Activated CD4-positive, alpha-beta T cell treated with anti-CD3 and anti-CD28 coated beads, Interleukin-2, amount 10 ng/mL, durations not matched to agents 7 days and 5 days (primary cell): ENCODE measurements at regions not wholly inside any gene's neighbourhood (a gene's known extent, or its start where the extent isn't known, plus 50 kb on each side); places are given as distances from the start of the nearest gene placed in this dataset.

Experiments used
- CTCF ChIA-PET: fragments of 350-600 bp; sonication (Branson Sonifier 250); formaldehyde crosslinking; loops from one replicate; lab custom pipeline; 2021; ENCODE audit warnings: antibody characterized with exemption; lab: Charles Lee
- POLR2A ChIA-PET: fragments of 350-600 bp; sonication (Branson Sonifier 250); formaldehyde crosslinking; loops from one replicate; lab custom pipeline; 2021; ENCODE audit warnings: antibody characterized with exemption; lab: Charles Lee
- DNase-seq: peaks from one replicate; pipeline ENCODE4 v3.0.0-alpha.2; 2020
- H3K27ac Mint-ChIP-seq: one replicate; pipeline ENCODE4 v1.8.0; 2021; ENCODE audit warnings: mild to moderate bottlenecking, moderate library complexity, mixed read lengths
- H3K27me3 Mint-ChIP-seq: one replicate; pipeline ENCODE4 v1.8.0; 2021; ENCODE audit warnings: mixed read lengths
- H3K36me3 Mint-ChIP-seq: one replicate; pipeline ENCODE4 v1.8.0; 2021; ENCODE audit warnings: low read depth, mixed read lengths
- H3K4me1 Mint-ChIP-seq: one replicate; pipeline ENCODE4 v1.8.0; 2021; ENCODE audit warnings: mixed read lengths
- H3K4me3 Mint-ChIP-seq: one replicate; pipeline ENCODE4 v1.8.0; 2021; ENCODE audit warnings: mild to moderate bottlenecking, moderate library complexity, mixed read lengths
- H3K9me3 Mint-ChIP-seq: one replicate; pipeline ENCODE4 v1.8.0; 2021; ENCODE audit warnings: mixed read lengths

DNA sequence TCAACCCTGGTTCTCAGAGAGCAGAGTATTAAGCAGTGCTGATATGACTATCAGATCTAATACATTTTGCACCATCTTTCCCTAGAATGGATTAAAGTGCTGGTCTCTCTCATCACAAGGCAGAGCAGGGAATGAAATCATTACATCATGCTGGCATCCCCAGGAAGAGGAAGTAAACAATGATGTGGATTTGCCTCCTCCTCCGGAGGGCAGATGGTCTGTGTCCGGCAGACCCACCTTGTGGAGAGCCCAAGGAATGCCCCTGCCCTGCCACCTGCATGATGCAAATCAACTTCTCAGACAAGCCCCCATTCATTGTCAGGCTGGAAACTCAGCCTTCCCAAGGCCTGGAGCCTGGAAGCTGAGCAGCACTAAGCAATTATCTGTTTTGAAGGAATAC is 1149.1 kb downstream of the VRK1 start:
- no peaks in the 10 kb centered on the region for H3K27me3 Mint-ChIP-seq
- no peaks in the 10 kb centered on the region for H3K4me1 Mint-ChIP-seq
- peaks cover 12% of the 10 kb centered on the region for H3K9me3 Mint-ChIP-seq
- H3K4me3 Mint-ChIP-seq, result no peak overlapping the region
- no peak overlapping the region for H3K27ac Mint-ChIP-seq
- ChIA-PET POLR2A (no interaction called here), CTCF (interaction anchor here (0.7 kb wide), 1 partner anchor 15 kb away, joined by 3 read pairs; no protein-coding TSS in a partner anchor)
- peaks cover 30% of the 10 kb centered on the region for H3K36me3 Mint-ChIP-seq
- DNase-seq, result no peak

DNA sequence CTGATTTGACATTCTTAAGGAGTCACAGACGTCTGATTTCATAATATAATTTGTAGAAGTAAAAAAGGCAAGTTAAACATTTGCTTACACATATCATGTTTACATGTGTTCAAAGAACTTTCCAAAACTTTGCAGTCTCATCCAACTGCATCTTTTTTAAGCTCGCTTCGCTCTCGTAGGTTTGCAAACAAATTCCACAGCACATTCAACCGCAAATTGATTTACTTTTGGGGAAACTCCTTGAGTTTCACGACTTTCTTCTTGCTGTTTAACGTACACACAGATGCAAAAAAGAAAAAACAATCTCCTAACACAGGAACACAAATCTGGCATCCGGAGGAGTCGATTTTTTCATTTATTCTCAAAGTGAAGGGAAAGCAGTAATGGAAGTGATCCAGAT is 1149.5 kb downstream of the VRK1 start:
- Mint-ChIP-seq H3K36me3 (peaks cover 29% of the 10 kb centered on the region), H3K9me3 (peaks cover 12% of the 10 kb centered on the region), H3K4me3 (no peak overlapping the region), H3K27ac (no peak overlapping the region), H3K4me1 (no peaks in the 10 kb centered on the region), H3K27me3 (no peaks in the 10 kb centered on the region)
- no peak for DNase-seq
- POLR2A ChIA-PET, result no interaction called here
- CTCF ChIA-PET, result interaction anchor here (0.7 to 0.9 kb wide), 2 partner anchors 16 to 21 kb away, joined by 3 read pairs; no protein-coding TSS in a partner anchor

DNA sequence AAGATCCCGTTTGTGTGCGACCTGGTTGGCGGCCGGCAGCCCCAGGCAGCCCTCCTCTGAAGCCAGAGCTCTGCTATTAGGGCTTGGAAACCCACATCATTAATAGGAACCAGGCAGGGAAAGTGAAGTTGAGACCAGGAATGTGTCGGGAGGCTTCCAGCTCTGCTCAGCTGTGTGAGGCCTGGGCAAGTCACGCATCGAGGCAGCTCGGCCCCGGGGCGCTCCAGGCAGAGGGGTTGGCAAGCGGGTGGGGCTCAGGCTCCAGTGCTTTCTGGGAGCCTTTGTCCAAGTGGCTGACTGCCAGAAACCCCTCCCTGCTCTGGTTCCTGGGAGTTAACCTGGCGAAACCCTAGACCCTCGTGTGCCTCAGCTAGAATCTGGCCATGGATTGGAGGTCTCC is 1151.7 kb downstream of the VRK1 start:
- Mint-ChIP-seq H3K27ac (no peak overlapping the region), H3K4me3 (no peak overlapping the region), H3K4me1 (no peaks in the 10 kb centered on the region), H3K27me3 (no peaks in the 10 kb centered on the region), H3K36me3 (peaks cover 31% of the 10 kb centered on the region), H3K9me3 (peaks cover 2% of the 10 kb centered on the region)
- ChIA-PET CTCF (no interaction called here), POLR2A (no interaction called here)
- DNase-seq, result no peak

DNA sequence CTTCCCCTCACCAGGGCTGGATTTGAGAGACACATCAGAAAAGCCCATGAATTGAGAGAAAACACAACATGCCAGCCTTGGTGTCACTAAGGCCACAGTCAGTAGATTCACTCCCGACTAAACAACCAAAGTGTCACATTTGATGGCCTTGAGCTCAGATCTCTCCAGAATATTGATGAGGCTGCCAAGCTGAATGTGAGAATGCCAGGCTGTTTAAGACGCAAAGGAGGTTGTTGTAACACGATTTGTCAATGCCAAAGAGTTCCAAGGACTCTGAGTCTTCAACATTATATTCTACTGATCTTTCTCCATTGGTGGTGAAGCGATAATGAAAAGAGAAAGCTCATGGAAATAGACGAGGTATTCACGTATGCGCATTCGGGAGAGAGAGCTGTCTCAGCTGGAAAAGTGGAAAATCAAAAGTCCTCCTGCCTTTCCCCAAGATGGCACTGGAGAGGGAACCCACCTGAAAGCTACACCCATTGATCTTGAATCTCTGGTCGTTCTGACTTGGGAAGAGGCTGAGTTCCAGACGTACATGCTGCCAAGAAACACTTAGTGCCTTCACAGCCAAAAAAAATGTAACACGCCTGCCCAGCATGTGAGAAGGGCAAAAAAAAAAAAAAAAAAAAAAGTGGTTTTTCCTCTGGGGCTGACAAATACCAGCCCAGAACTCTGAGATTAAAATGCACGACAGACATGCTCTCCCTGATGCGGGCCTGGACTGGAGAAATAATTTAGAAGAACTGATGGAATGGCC is 1159.6 kb downstream of the VRK1 start:
- no peaks in the 10 kb centered on the region for H3K27me3 Mint-ChIP-seq
- no peak for DNase-seq
- ChIA-PET CTCF (interaction anchor here (0.6 kb wide), 2 partner anchors 95 to 149 kb away, joined by 3 to 4 read pairs; no protein-coding TSS in a partner anchor), POLR2A (no interaction called here)
- peaks cover 23% of the 10 kb centered on the region for H3K9me3 Mint-ChIP-seq
- peaks cover 75% of the 10 kb centered on the region for H3K36me3 Mint-ChIP-seq
- H3K27ac Mint-ChIP-seq, result no peak overlapping the region
- no peaks in the 10 kb centered on the region for H3K4me1 Mint-ChIP-seq
- no peak overlapping the region for H3K4me3 Mint-ChIP-seq

DNA sequence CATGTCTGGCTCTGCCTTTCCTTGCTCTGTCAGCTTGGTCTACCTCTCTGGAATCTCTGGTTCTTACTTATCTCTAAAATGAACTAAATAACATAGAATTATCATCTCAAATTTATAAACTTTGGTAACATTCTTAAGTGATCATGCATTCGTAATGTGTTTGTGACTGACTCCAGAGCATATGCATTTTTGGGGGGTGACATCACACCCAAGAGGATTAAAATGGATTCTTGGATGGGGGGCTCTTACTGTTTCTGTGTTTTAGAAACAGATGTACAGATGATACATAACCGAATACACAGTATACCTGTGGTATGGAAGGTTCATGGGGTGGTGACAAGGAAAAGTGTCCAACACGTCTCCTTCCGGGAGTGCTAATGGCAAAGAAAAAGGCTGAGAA is 1162.1 kb downstream of the VRK1 start:
- CTCF ChIA-PET, result no interaction called here
- Mint-ChIP-seq H3K27me3 (no peaks in the 10 kb centered on the region), H3K4me1 (no peaks in the 10 kb centered on the region), H3K9me3 (peaks cover 21% of the 10 kb centered on the region), H3K27ac (no peak overlapping the region), H3K4me3 (no peak overlapping the region), H3K36me3 (peaks cover 81% of the 10 kb centered on the region)
- no peak for DNase-seq
- POLR2A ChIA-PET, result no interaction called here

DNA sequence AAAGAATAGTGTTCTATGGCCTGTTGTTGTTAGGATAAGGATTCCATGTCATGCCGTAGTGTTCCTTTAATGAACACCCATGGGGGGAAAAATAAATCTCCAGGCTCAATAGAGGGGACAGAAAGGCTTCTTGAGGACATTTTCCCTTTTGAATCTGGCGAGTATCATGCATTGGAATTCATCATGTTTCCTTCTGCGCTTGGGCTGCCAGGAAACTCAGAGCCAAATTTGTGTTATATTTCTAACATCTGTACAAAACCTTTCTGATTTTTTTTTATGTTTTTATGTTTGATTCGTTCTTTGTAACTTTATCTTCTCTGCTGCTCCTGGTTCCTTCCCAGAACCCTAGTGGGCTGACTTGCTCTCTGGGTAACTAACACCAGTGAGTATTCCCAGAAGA is 1163.3 kb downstream of the VRK1 start:
- Mint-ChIP-seq H3K27ac (no peak overlapping the region), H3K27me3 (no peaks in the 10 kb centered on the region), H3K4me1 (peaks cover 2% of the 10 kb centered on the region), H3K9me3 (peaks cover 21% of the 10 kb centered on the region), H3K36me3 (peaks cover 82% of the 10 kb centered on the region), H3K4me3 (no peak overlapping the region)
- no peak for DNase-seq
- CTCF ChIA-PET, result no interaction called here
- POLR2A ChIA-PET, result no interaction called here

DNA sequence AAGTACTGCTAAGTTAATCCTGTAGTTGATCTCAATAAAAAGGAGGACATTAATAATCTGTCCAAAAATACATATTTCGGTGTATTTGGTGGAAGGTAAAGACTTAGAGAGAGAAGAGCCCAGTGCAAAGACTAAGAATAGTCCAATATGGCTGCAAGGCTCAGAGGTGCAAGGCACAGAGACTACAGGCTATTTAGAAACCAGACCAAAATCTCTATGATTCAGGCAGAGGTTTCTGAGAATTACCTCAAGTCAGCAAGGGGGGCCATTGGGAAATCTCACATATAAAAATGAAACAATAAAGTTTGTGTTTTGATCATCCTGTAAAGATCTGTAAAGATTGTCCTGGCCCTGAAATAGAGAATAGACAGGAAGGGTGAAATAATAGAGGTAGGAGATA is 1173.0 kb downstream of the VRK1 start:
- POLR2A ChIA-PET, result no interaction called here
- no peaks in the 10 kb centered on the region for H3K27me3 Mint-ChIP-seq

DNA sequence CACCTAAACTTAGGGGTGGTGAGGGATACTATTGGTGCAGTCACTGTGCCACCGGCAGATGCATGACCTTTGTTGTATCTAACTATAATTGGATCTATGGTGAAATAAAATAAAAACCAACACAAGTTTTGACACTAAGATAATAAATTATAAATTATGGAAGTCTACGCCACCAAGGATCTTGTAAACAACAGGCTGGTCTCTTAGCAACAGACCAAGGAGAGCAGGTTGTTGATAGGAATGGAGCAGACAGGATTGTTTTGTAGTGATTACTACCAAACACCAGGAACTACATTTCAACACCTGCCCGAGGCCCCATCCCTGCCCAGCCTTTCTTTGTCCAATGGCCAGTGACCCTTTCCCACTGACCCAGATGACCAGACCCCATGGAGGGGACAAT is 1178.0 kb downstream of the VRK1 start:
- CTCF ChIA-PET, result no interaction called here

More for the DNA sequence above, 1173.0 kb downstream of the VRK1 start:
- H3K4me3 Mint-ChIP-seq, result no peak overlapping the region
- peaks cover 81% of the 10 kb centered on the region for H3K36me3 Mint-ChIP-seq
- no peak for DNase-seq
- H3K4me1 Mint-ChIP-seq, result peaks cover 54% of the 10 kb centered on the region
- CTCF ChIA-PET, result no interaction called here
- H3K27ac Mint-ChIP-seq, result no peak overlapping the region
- peaks cover 46% of the 10 kb centered on the region for H3K9me3 Mint-ChIP-seq

DNA sequence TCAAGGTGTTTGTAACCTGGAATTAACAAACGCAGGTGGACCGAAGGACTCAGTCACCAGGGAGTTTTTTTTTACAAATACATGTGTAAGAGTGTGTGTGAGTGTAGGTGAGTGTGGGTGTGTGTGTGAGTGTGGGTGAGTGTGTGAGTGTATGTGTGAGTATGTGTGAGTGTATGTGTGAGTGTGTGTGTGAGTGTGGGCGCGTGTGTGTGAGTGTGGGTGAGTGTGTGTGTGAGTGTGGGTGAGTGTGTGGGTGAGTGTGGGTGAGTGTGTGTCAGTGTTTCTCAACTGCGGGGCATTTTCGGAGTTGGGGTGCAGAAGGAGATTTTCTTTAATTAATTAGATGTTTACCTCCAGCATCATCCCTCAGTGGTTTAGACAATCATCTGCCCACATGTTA is 1178.8 kb downstream of the VRK1 start:
- no peak for DNase-seq
- Mint-ChIP-seq H3K4me3 (peak overlapping the region; percentile 88), H3K27me3 (no peaks in the 10 kb centered on the region), H3K4me1 (peaks cover 63% of the 10 kb centered on the region), H3K9me3 (peaks cover 22% of the 10 kb centered on the region), H3K27ac (peak overlapping the region; percentile 97), H3K36me3 (peaks cover 42% of the 10 kb centered on the region)
- POLR2A ChIA-PET, result interaction anchor here (0.6 kb wide), 1 partner anchor 124 kb away, joined by 4 read pairs; no protein-coding TSS in a partner anchor
- CTCF ChIA-PET, result interaction anchor here (1.0 kb wide), 1 partner anchor 19 kb away, joined by 3 read pairs; no protein-coding TSS in a partner anchor

More for the DNA sequence above, 1178.0 kb downstream of the VRK1 start:
- POLR2A ChIA-PET, result no interaction called here
- peaks cover 26% of the 10 kb centered on the region for H3K9me3 Mint-ChIP-seq
- H3K27ac Mint-ChIP-seq, result peak overlapping the region; percentile 97
- no peak for DNase-seq
- peak overlapping the region; percentile 88 for H3K4me3 Mint-ChIP-seq
- H3K36me3 Mint-ChIP-seq, result peaks cover 48% of the 10 kb centered on the region
- no peaks in the 10 kb centered on the region for H3K27me3 Mint-ChIP-seq
- peaks cover 69% of the 10 kb centered on the region for H3K4me1 Mint-ChIP-seq

DNA sequence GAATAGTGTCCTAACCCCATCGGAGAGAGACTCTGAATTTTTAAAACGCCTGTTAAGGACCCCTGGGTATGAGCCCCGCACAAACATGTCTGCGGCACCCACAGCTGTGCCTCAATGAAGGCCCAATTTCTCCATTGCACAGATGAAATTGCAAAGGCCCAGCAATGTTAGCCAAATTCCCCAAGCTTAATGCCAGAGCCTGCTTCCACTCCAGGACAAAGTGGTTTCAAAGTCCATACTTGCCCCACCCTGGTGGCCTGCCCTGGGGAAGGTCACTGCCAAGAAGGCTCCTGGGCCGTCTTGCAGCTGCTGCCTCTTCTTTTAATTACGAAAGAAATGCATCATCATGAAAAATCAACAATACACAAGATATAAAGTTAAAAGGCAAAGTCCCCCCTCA is 1179.7 kb downstream of the VRK1 start:
- peaks cover 38% of the 10 kb centered on the region for H3K36me3 Mint-ChIP-seq
- peak overlapping the region; percentile 88 for H3K4me3 Mint-ChIP-seq
- CTCF ChIA-PET, result interaction anchor here (1.0 to 2.3 kb wide), 5 partner anchors 18 to 164 kb away, joined by 3 to 11 read pairs (median 4); no protein-coding TSS in a partner anchor
- no peaks in the 10 kb centered on the region for H3K27me3 Mint-ChIP-seq
- POLR2A ChIA-PET, result interaction anchor here (0.6 to 1.3 kb wide), 3 partner anchors 125 to 1289 kb away, joined by 3 to 4 read pairs (median 3); no protein-coding TSS in a partner anchor
- peak; percentile 18 for DNase-seq
- H3K4me1 Mint-ChIP-seq, result peaks cover 63% of the 10 kb centered on the region
- H3K9me3 Mint-ChIP-seq, result peaks cover 21% of the 10 kb centered on the region
- peak overlapping the region; percentile 97 for H3K27ac Mint-ChIP-seq

DNA sequence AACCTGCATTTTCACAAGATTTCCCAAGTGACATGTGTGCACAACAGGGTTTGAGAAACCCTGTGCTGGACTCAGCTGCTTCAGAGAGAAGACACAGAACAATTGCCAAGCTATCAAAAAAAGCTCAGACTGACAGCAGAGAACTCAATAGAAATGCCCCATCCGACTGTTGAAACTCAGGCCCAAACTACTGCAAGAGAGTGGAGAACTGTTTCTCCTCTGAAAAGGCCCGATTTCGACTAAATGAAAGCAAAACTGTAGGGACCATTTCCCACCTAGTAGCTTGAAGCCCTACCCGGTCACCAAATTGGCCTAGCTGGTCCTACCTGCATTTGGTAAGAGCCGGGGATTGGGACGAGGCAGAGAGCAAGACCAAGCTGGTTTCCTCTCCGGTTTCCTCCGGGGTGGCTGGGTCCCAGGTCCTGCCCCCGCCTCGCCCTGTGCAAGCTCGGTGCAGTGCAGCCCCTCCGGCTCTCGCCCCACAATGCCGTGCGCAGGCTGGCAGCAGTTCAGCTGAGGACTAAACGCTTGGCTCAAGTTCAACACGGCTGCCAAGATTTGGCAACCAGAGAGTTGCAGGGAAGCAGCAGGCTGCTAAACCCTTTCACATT is 1180.6 kb downstream of the VRK1 start:
- Mint-ChIP-seq H3K27me3 (no peaks in the 10 kb centered on the region), H3K27ac (peak overlapping the region; percentile 97), H3K4me1 (peaks cover 55% of the 10 kb centered on the region), H3K9me3 (peaks cover 18% of the 10 kb centered on the region), H3K36me3 (peaks cover 29% of the 10 kb centered on the region), H3K4me3 (peak overlapping the region; percentile 88)
- POLR2A ChIA-PET, result interaction anchor here (1.1 to 1.6 kb wide), 5 partner anchors 16 to 520 kb away, joined by 3 to 6 read pairs (median 5); no protein-coding TSS in a partner anchor
- CTCF ChIA-PET, result interaction anchor here (0.7 to 3.5 kb wide), 33 partner anchors 10 to 1294 kb away, joined by 3 to 14 read pairs (median 3); partner anchors contain the start of gene BCL11B
- DNase-seq, result peak; percentile 82

DNA sequence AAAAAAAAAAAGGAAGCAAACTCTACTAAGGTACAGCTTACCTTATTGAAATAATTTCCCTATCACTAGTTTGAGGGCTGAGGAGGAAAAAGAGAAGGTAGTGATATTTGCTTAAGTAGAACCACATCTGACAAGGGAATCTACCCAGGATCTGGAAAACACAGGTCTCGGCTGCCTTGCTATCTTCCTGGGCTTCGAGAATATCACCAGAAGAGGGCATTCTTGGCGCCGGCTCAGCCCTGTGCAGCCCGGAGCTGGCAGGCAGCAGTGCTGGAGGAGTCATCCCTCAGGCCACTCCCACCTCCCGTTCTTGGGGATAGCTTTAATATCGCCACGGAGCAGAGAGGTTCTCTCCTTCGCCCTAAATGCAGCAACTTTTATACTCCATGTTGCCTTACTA is 1181.2 kb downstream of the VRK1 start:
- Mint-ChIP-seq H3K36me3 (peaks cover 25% of the 10 kb centered on the region), H3K4me1 (peaks cover 55% of the 10 kb centered on the region), H3K4me3 (peak overlapping the region; percentile 88), H3K27me3 (no peaks in the 10 kb centered on the region), H3K9me3 (peaks cover 18% of the 10 kb centered on the region), H3K27ac (peak overlapping the region; percentile 97)
- POLR2A ChIA-PET, result interaction anchor here (1.1 to 1.6 kb wide), 4 partner anchors 15 to 520 kb away, joined by 3 to 6 read pairs (median 6); no protein-coding TSS in a partner anchor
- DNase-seq, result peak; percentile 81
- CTCF ChIA-PET, result interaction anchor here (0.6 to 3.5 kb wide), 39 partner anchors 9 to 1293 kb away, joined by 3 to 14 read pairs (median 3); partner anchors contain the start of gene BCL11B
